ENCODE measurements at regions not wholly inside any gene's neighbourhood (a gene's known extent, or its start where the extent isn't known, plus 50 kb on each side); places are given as distances from the start of the nearest gene placed in this dataset.

- Histone ChIP-seq H3K4me2 (replicated peaks; ENCODE audit: low read depth, low read length, poor library complexity, severe bottlenecking) (no peak overlapping the region), H3K9me3 (ENCODE audit: control extremely low read depth in 1 of 3, control insufficient read depth in 2 of 3, insufficient read depth in 1 of 3, low read length in 2 of 3) (no peaks in the 10 kb centered on the region), H2AFZ (ENCODE audit: insufficient read depth, low read depth, low read length, poor library complexity, severe bottlenecking) (no peak overlapping the region), H3K27ac (ENCODE audit: low read length in 2 of 2) (no peak overlapping the region), H3K36me3 (replicated peaks in 1 of 2; ENCODE audit: control extremely low read depth in 1 of 2, control insufficient read depth in 1 of 2, extremely low read depth in 1 of 2, insufficient read depth in 2 of 2, low read length in 1 of 2) (no peaks in the 10 kb centered on the region), H4K20me1 (ENCODE audit: control insufficient read depth, insufficient read depth, low read length, poor library complexity, severe bottlenecking) (no peaks in the 10 kb centered on the region), H3K9ac (ENCODE audit: low read length) (no peak overlapping the region), H3K4me1 (ENCODE audit: control insufficient read depth in 2 of 2, insufficient read depth in 2 of 2, low read length in 2 of 2) (no peaks in the 10 kb centered on the region), H3K79me2 (ENCODE audit: control insufficient read depth, insufficient read depth, low read length) (no peaks in the 10 kb centered on the region), H3K27me3 (replicated peaks in 1 of 4; ENCODE audit: control extremely low read depth in 1 of 4, control insufficient read depth in 3 of 4, insufficient read depth in 4 of 4, low read length in 3 of 4) (no peaks in the 10 kb centered on the region), H3K4me3 (ENCODE audit: control extremely low read depth in 1 of 5, extremely low read depth in 1 of 5, insufficient read depth in 1 of 5, low read depth in 2 of 5, low read length in 4 of 5) (no peak overlapping the region)
- CTCF ChIA-PET: no interaction called here
- DNase-seq (no peak), ATAC-seq (ENCODE audit: low read depth) (no peak)
- Mint-ChIP-seq H3K9me3 (ENCODE audit: insufficient read depth) (no peaks in the 10 kb centered on the region), H3K27ac (no peak overlapping the region), H3K27me3 (peaks cover 8% of the 10 kb centered on the region), H3K4me3 (no peak overlapping the region), H3K4me1 (no peaks in the 10 kb centered on the region)
- intact Hi-C loops (cut with micrococcal nuclease): no loop called here
- POLR2A ChIA-PET: no interaction called here
- TF ChIP-seq CTCF (IDR thresholded peaks at IDR 0.05) (no peak), EZH2 (IDR thresholded peaks at IDR 0.05; ENCODE audit: borderline replicate concordance, insufficient read depth, low read depth, low read length, poor library complexity, severe bottlenecking) (no peak)
- WGBS (ENCODE audit: insufficient coverage): no CpG with 5 or more reads among the region's 2 CpGs
Measured at GRCh38 chr6:100237821-100238220, 226.9 kb downstream of the SIM1 start.

- intact Hi-C loops (cut with micrococcal nuclease): no loop called here
- no peak overlapping the region for H3K27ac Mint-ChIP-seq
- no peak overlapping the region for H3K27ac ChIP-seq (ENCODE audit: low read length in 2 of 2)
Measured at GRCh38 chr6:100236389-100236788, 228.3 kb downstream of the SIM1 start.

More at GRCh38 chr6:100236389-100236788, 228.3 kb downstream of the SIM1 start:
- ChIA-PET POLR2A (no interaction called here), CTCF (no interaction called here)
- WGBS (ENCODE audit: insufficient coverage): 100% methylated on average over 1 of the region's 2 CpGs
- peaks cover 8% of the 10 kb centered on the region for H3K27me3 Mint-ChIP-seq
- H2AFZ ChIP-seq (ENCODE audit: insufficient read depth, low read depth, low read length, poor library complexity, severe bottlenecking): no peak overlapping the region
- no peaks in the 10 kb centered on the region for H3K4me1 Mint-ChIP-seq
- no peaks in the 10 kb centered on the region for H3K4me1 ChIP-seq (ENCODE audit: control insufficient read depth in 2 of 2, insufficient read depth in 2 of 2, low read length in 2 of 2)
- no peak for ATAC-seq (ENCODE audit: low read depth)
- no peaks in the 10 kb centered on the region for H3K9me3 Mint-ChIP-seq (ENCODE audit: insufficient read depth)
- no peaks in the 10 kb centered on the region for H4K20me1 ChIP-seq (ENCODE audit: control insufficient read depth, insufficient read depth, low read length, poor library complexity, severe bottlenecking)
- H3K4me3 Mint-ChIP-seq: no peak overlapping the region
- no peak for TF ChIP-seq CTCF (IDR thresholded peaks at IDR 0.05)
- TF ChIP-seq EZH2 (IDR thresholded peaks at IDR 0.05; ENCODE audit: borderline replicate concordance, insufficient read depth, low read depth, low read length, poor library complexity, severe bottlenecking): no peak
- H3K9ac ChIP-seq (ENCODE audit: low read length): no peak overlapping the region
- no peaks in the 10 kb centered on the region for H3K79me2 ChIP-seq (ENCODE audit: control insufficient read depth, insufficient read depth, low read length)
- no peaks in the 10 kb centered on the region for H3K9me3 ChIP-seq (ENCODE audit: control extremely low read depth in 1 of 3, control insufficient read depth in 2 of 3, insufficient read depth in 1 of 3, low read length in 2 of 3)
- H3K27me3 ChIP-seq (replicated peaks in 1 of 4; ENCODE audit: control extremely low read depth in 1 of 4, control insufficient read depth in 3 of 4, insufficient read depth in 4 of 4, low read length in 3 of 4): no peaks in the 10 kb centered on the region
- no peak overlapping the region for H3K4me3 ChIP-seq (ENCODE audit: control extremely low read depth in 1 of 5, extremely low read depth in 1 of 5, insufficient read depth in 1 of 5, low read depth in 2 of 5, low read length in 4 of 5)
- DNase-seq: no peak
- no peaks in the 10 kb centered on the region for H3K36me3 ChIP-seq (replicated peaks in 1 of 2; ENCODE audit: control extremely low read depth in 1 of 2, control insufficient read depth in 1 of 2, extremely low read depth in 1 of 2, insufficient read depth in 2 of 2, low read length in 1 of 2)
- no peak overlapping the region for H3K4me2 ChIP-seq (replicated peaks; ENCODE audit: low read depth, low read length, poor library complexity, severe bottlenecking)
